ENCODE measurements at regions not wholly inside any gene's neighbourhood (a gene's known extent, or its start where the extent isn't known, plus 50 kb on each side); places are given as distances from the start of the nearest gene placed in this dataset.
"Not testable (repeated sequence)": the region's sequence is repeated elsewhere in the genome, so short reads cannot be mapped to it uniquely, and the experiment has no call there.

GRCh38 chrX:98296129-98296528 is 1412.4 kb downstream of the RPA4 start:
- H3K4me3 ChIP-seq (ENCODE audit: control insufficient read depth, low read depth, low read length): no peak overlapping the region
- TF ChIP-seq, protein P1, sequence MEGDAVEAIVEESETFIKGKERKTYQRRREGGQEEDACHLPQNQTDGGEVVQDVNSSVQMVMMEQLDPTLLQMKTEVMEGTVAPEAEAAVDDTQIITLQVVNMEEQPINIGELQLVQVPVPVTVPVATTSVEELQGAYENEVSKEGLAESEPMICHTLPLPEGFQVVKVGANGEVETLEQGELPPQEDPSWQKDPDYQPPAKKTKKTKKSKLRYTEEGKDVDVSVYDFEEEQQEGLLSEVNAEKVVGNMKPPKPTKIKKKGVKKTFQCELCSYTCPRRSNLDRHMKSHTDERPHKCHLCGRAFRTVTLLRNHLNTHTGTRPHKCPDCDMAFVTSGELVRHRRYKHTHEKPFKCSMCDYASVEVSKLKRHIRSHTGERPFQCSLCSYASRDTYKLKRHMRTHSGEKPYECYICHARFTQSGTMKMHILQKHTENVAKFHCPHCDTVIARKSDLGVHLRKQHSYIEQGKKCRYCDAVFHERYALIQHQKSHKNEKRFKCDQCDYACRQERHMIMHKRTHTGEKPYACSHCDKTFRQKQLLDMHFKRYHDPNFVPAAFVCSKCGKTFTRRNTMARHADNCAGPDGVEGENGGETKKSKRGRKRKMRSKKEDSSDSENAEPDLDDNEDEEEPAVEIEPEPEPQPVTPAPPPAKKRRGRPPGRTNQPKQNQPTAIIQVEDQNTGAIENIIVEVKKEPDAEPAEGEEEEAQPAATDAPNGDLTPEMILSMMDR (conservative IDR thresholded peaks at IDR 0.05; ENCODE audit: control insufficient read depth, insufficient read depth, low read depth, low read length): no peak
- no peak for DNase-seq (ENCODE audit: low read depth)

- DNase-seq (ENCODE audit: low read depth): peak; percentile 6
- TF ChIP-seq, protein P1 (conservative IDR thresholded peaks at IDR 0.05; ENCODE audit: control insufficient read depth, insufficient read depth, low read depth, low read length): no peak
- no peak overlapping the region for H3K4me3 ChIP-seq (ENCODE audit: control insufficient read depth, low read depth, low read length)
These were observed 1416.1 kb downstream of the RPA4 start for GRCh38 chrX:98299785-98300184.

DNA sequence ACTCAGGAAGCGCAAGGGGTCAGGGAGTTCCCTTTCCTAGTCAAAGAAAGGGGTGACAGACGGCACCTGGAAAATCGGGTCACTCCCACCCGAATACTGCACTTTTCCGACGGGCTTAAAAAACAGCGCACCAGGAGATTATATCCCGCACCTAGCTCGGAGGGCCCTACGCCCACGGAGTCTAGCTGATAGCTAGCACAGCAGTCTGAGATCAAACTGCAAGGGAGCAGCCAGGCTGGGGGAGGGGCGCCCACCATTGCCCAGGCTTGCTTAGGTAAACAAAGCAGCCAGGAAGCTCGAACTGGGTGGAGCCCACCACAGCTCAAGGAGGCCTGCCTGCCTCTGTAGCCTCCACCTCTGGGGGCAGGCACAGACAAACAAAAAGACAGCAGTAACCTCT is 1416.8 kb downstream of the RPA4 start:
- DNase-seq (ENCODE audit: low read depth); H3K4me3 ChIP-seq (ENCODE audit: control insufficient read depth, low read depth, low read length): not testable (repeated sequence)

- H3K4me3 ChIP-seq (ENCODE audit: control insufficient read depth, low read depth, low read length): no peak overlapping the region
- TF ChIP-seq, protein P1 (conservative IDR thresholded peaks at IDR 0.05; ENCODE audit: control insufficient read depth, insufficient read depth, low read depth, low read length): no peak
- no peak for DNase-seq (ENCODE audit: low read depth)
These were observed 1447.7 kb downstream of the RPA4 start for GRCh38 chrX:98331407-98331806.

- peak; percentile 0 for DNase-seq (ENCODE audit: low read depth)
- TF ChIP-seq, protein P1 (conservative IDR thresholded peaks at IDR 0.05; ENCODE audit: control insufficient read depth, insufficient read depth, low read depth, low read length): no peak
- H3K4me3 ChIP-seq (ENCODE audit: control insufficient read depth, low read depth, low read length): no peak overlapping the region
These were observed 1454.8 kb downstream of the RPA4 start for GRCh38 chrX:98338544-98338943.

- no peak for DNase-seq (ENCODE audit: low read depth)
- no peak overlapping the region for H3K4me3 ChIP-seq (ENCODE audit: control insufficient read depth, low read depth, low read length)
- TF ChIP-seq, protein P1 (conservative IDR thresholded peaks at IDR 0.05; ENCODE audit: control insufficient read depth, insufficient read depth, low read depth, low read length): no peak
These were observed 1467.2 kb downstream of the RPA4 start for GRCh38 chrX:98350940-98351339.

DNA sequence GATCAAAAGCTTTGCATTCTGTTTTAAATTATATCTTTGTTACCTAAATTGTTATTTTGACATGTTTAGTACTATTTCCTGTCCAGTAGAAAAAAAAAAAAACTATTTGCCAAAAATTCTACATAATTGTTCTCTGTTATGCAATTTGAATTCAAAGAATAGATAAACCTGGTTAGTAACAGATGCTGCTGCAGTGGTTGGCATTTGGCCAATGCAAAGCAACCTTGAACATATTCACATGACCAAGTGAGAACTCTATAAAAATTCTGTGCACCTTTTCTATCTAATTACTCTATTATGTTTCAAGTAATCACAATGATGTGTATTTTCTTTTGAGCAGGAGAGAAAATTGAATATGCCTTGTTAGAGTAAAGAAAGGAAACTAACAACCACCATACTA is 1473.4 kb downstream of the RPA4 start:
- TF ChIP-seq, protein P1 (conservative IDR thresholded peaks at IDR 0.05; ENCODE audit: control insufficient read depth, insufficient read depth, low read depth, low read length): no peak
- DNase-seq (ENCODE audit: low read depth): no peak
- no peak overlapping the region for H3K4me3 ChIP-seq (ENCODE audit: control insufficient read depth, low read depth, low read length)
